B cell (primary cell): ENCODE measurements at regions not wholly inside any gene's neighbourhood (a gene's known extent, or its start where the extent isn't known, plus 50 kb on each side); places are given as distances from the start of the nearest gene placed in this dataset.

Experiments used
- ATAC-seq: fragments of 200-7000 bp; cut with Tn5 transposase; one replicate; pipeline ENCODE4 v1.10.0; 2021; ENCODE audit warnings: low read depth, mild to moderate bottlenecking, moderate number of reproducible peaks, moderate library complexity
- CTCF ChIA-PET: fragments of 350-600 bp; sonication (Branson Sonifier 250); formaldehyde crosslinking; loops from one replicate; lab custom pipeline; 2021; ENCODE audit warnings: antibody characterized with exemption, inconsistent platforms; lab: Charles Lee
- POLR2A ChIA-PET: fragments of 350-600 bp; sonication (Branson Sonifier 250); formaldehyde crosslinking; loops from one replicate; lab custom pipeline; 2021; ENCODE audit warnings: antibody characterized with exemption; lab: Charles Lee
- DNase-seq: peaks from one replicate; pipeline ENCODE4 v3.0.0; 2013
- H2AFZ ChIP-seq: 2 replicates; pipeline ENCODE4 v1.6.1; 2012; ENCODE audit warnings: mild to moderate bottlenecking, low read depth, low read length; ENCODE audit not compliant: insufficient read depth, poor library complexity, severe bottlenecking
- H3K27ac ChIP-seq, 2 donors: 1 replicate in 1 of 2; 2 replicates in 1 of 2; pipeline ENCODE4 v1.5.1; 2012 to 2013; ENCODE audit warnings: low read length in 2 of 2, mild to moderate bottlenecking in 2 of 2, moderate library complexity in 1 of 2
- H3K27me3 ChIP-seq, 4 experiments: fragments of 200-600 bp in 1 of 4; sonication (generic) in 1 of 4; replicated peaks in 1 of 4; 1 replicate in 2 of 4; 2 replicates in 2 of 4; pipeline versions ENCODE4 v1.6.1 to v1.7.0; 2013 to 2016; ENCODE audit warnings: low read length in 3 of 4, mild to moderate bottlenecking in 2 of 4, mixed read lengths in 1 of 4, moderate library complexity in 1 of 4; ENCODE audit not compliant: insufficient read depth in 4 of 4, control insufficient read depth in 3 of 4; ENCODE audit errors: control extremely low read depth in 1 of 4
- H3K36me3 ChIP-seq, 2 experiments: replicated peaks in 1 of 2; 1 replicate in 1 of 2; 2 replicates in 1 of 2; pipeline versions ENCODE4 v1.6.1 to v1.7.1; 2013; ENCODE audit warnings: low read length in 1 of 2; ENCODE audit not compliant: insufficient read depth in 2 of 2, control insufficient read depth in 1 of 2; ENCODE audit errors: control extremely low read depth in 1 of 2, extremely low read depth in 1 of 2
- H3K4me1 ChIP-seq, 2 donors: fragments of 200-600 bp in 1 of 2; sonication (generic) in 1 of 2; 1 replicate in 1 of 2; 2 replicates in 1 of 2; pipeline versions ENCODE4 v1.5.1 to v1.6.1; 2013 to 2017; ENCODE audit warnings: low read length in 2 of 2; ENCODE audit not compliant: control insufficient read depth in 2 of 2, insufficient read depth in 2 of 2
- H3K4me2 ChIP-seq: replicated peaks from 2 replicates; pipeline ENCODE3; 2012; ENCODE audit warnings: mild to moderate bottlenecking, low read depth, low read length; ENCODE audit not compliant: poor library complexity, severe bottlenecking
- H3K4me3 ChIP-seq, 5 experiments: fragments of 200-600 bp in 1 of 5; sonication (generic) in 1 of 5; 1 replicate in 3 of 5; 2 replicates in 2 of 5; pipeline versions ENCODE4 v1.5.1 to v1.7.0; 2011 to 2016; ENCODE audit warnings: low read length in 4 of 5, mild to moderate bottlenecking in 4 of 5, low read depth in 2 of 5, control low read depth in 1 of 5, moderate library complexity in 1 of 5; ENCODE audit not compliant: insufficient read depth in 1 of 5; ENCODE audit errors: control extremely low read depth in 1 of 5, extremely low read depth in 1 of 5
- H3K79me2 ChIP-seq: fragments of 200-600 bp; sonication (generic); one replicate; pipeline ENCODE4 v1.6.0; 2016; ENCODE audit warnings: low read length; ENCODE audit not compliant: control insufficient read depth, insufficient read depth
- H3K9ac ChIP-seq: fragments of 200-600 bp; sonication (generic); 2 replicates; pipeline ENCODE4 v1.6.1; 2017; ENCODE audit warnings: mild to moderate bottlenecking, low read length, moderate library complexity
- H3K9me3 ChIP-seq, 3 donors: one replicate each; pipeline versions ENCODE4 v1.6.1 to v1.7.1; 2013; ENCODE audit warnings: low read length in 2 of 3; ENCODE audit not compliant: control insufficient read depth in 2 of 3, insufficient read depth in 1 of 3; ENCODE audit errors: control extremely low read depth in 1 of 3
- H4K20me1 ChIP-seq: 2 replicates; pipeline ENCODE4 v1.6.0; 2012; ENCODE audit warnings: mild to moderate bottlenecking, low read length; ENCODE audit not compliant: insufficient read depth, control insufficient read depth, poor library complexity, severe bottlenecking
- H3K27ac Mint-ChIP-seq: one replicate; pipeline ENCODE4 v1.8.0; 2021; ENCODE audit warnings: mixed read lengths
- H3K27me3 Mint-ChIP-seq: one replicate; pipeline ENCODE4 v1.8.0; 2021; ENCODE audit warnings: mixed read lengths
- H3K4me1 Mint-ChIP-seq: one replicate; pipeline ENCODE4 v1.8.0; 2021; ENCODE audit warnings: mixed read lengths
- H3K4me3 Mint-ChIP-seq: one replicate; pipeline ENCODE4 v1.8.0; 2021; ENCODE audit warnings: mixed read lengths
- H3K9me3 Mint-ChIP-seq: one replicate; pipeline ENCODE4 v1.8.0; 2022; ENCODE audit warnings: mixed read lengths; ENCODE audit not compliant: insufficient read depth
- CTCF ChIP-seq: fragments of 200-600 bp; IDR thresholded peaks from one replicate; pipeline ENCODE4 v1.8.0; 2022; ENCODE audit warnings: antibody characterized with exemption, mild to moderate bottlenecking
- EZH2 ChIP-seq: IDR thresholded peaks from 2 replicates; pipeline ENCODE4 v1.6.1; 2012; ENCODE audit warnings: borderline replicate concordance, low read depth, mild to moderate bottlenecking, moderate library complexity, low read length; ENCODE audit not compliant: insufficient read depth, poor library complexity, severe bottlenecking
- WGBS: methylation state at CpG from one replicate; pipeline ENCODE4 v1.1.5; 2013; ENCODE audit warnings: missing lambda C conversion rate; ENCODE audit not compliant: insufficient coverage; 5-methylcytosine and 5-hydroxymethylcytosine counted together
- intact Hi-C: fragments of 100-400 bp; cut with micrococcal nuclease; formaldehyde crosslinking; loops from one replicate; pipeline ENCODE4 v1.10.0; 2022

DNA sequence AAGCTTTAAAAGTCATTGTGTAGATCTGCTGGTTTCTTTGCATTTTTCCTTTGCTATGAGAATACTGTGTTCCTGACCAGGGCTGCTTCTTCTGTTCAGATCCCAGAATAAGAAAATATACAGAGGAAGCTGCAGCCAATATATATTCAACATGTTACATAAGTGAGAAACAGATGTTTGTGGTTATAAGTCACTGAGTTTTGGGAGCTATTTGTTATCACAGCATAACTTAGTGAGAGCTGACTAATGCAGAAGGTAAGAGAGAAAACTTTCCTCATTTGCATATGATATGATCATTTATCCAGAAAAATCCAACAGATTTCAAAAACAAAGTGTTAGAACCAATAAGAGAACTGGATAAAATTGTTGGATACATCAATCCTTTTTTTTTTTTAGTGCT lies 136.3 kb upstream of the NR3C1 start:
- Histone ChIP-seq H3K9ac (no peak overlapping the region), H3K9me3 (peaks cover 2 to 10% (median 8%) of the 10 kb centered on the region in 3 donors), H3K79me2 (no peaks in the 10 kb centered on the region), H3K4me2 (no peak overlapping the region), H3K4me3 (no peak overlapping the region), H3K27ac (no peak overlapping the region), H3K4me1 (no peaks in the 10 kb centered on the region), H3K36me3 (no peaks in the 10 kb centered on the region), H3K27me3 (no peaks in the 10 kb centered on the region), H2AFZ (no peak overlapping the region), H4K20me1 (no peaks in the 10 kb centered on the region)
- Mint-ChIP-seq H3K27me3 (no peaks in the 10 kb centered on the region), H3K4me3 (no peak overlapping the region), H3K9me3 (peaks cover 3% of the 10 kb centered on the region), H3K27ac (no peak overlapping the region), H3K4me1 (no peaks in the 10 kb centered on the region)
- ATAC-seq (no peak), DNase-seq (no peak)
- CTCF ChIA-PET = interaction anchor here (0.6 to 0.7 kb wide), 2 partner anchors 35 to 84 kb away, joined by 3 read pairs; no protein-coding TSS in a partner anchor
- POLR2A ChIA-PET = no interaction called here
- intact Hi-C loops = no loop called here
- no peak for TF ChIP-seq EZH2

DNA sequence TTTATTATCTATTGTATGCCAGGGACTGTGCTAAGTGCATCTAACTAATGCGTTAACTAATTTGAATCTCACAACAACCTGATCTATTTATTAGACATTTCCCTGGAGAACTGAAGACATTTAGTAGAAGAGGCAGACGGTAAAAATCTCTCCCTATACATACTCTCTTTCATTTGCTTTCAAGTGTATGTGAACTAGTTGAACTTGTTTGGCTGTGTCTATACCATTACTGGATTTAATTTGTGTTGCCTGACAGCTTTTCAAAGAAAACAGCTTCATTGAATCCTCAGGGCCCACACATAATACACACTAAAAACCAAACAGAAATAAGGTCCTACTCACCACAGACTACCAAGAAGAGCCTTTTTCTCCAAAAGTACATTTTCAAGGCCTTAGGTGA lies 133.6 kb upstream of the NR3C1 start:
- no peaks in the 10 kb centered on the region for H3K4me1 Mint-ChIP-seq

More for the DNA sequence above, 133.6 kb upstream of the NR3C1 start:
- TF ChIP-seq EZH2 (no peak), CTCF (no peak)
- Histone ChIP-seq H3K9ac (no peak overlapping the region), H3K27ac (no peak overlapping the region), H3K9me3 (peaks cover 2 to 10% (median 8%) of the 10 kb centered on the region in 3 donors), H3K36me3 (no peaks in the 10 kb centered on the region), H3K4me2 (no peak overlapping the region), H3K4me3 (no peak overlapping the region), H4K20me1 (no peaks in the 10 kb centered on the region), H3K4me1 (no peaks in the 10 kb centered on the region), H3K79me2 (no peaks in the 10 kb centered on the region), H2AFZ (no peak overlapping the region), H3K27me3 (no peaks in the 10 kb centered on the region)
- H3K4me3 Mint-ChIP-seq = no peak overlapping the region
- intact Hi-C loops = no loop called here
- peaks cover 3% of the 10 kb centered on the region for H3K9me3 Mint-ChIP-seq
- ChIA-PET CTCF (no interaction called here), POLR2A (no interaction called here)
- no peak for ATAC-seq
- no peak for DNase-seq
- H3K27ac Mint-ChIP-seq = no peak overlapping the region
- no CpG with 5 or more reads among the region's 2 CpGs for WGBS
- H3K27me3 Mint-ChIP-seq = no peaks in the 10 kb centered on the region
